Spleen (tissue), 7 donors: ENCODE measurements at regions not wholly inside any gene's neighbourhood (a gene's known extent, or its start where the extent isn't known, plus 50 kb on each side); places are given as distances from the start of the nearest gene placed in this dataset.

ENCODE experiments used
- POLR2A ChIP-seq, 3 donors: fragments of 450-650 bp; IDR thresholded peaks; one replicate each; pipeline ENCODE4 v1.5.1; 2017; ENCODE audit warnings: antibody characterized with exemption in 3 of 3, mild to moderate bottlenecking in 1 of 3
- POLR2AphosphoS5 ChIP-seq, 3 donors: sonication (generic); formaldehyde crosslinking; IDR thresholded peaks; one replicate each; pipeline ENCODE4 v1.5.1; 2017; ENCODE audit warnings: antibody characterized with exemption in 3 of 3
- TF ChIP-seq, protein P1 (sequence below), 11 experiments: fragments of 200-600 bp in 7 of 11; fragments of 450-650 bp in 4 of 11; sonication (generic) in 4 of 11; IDR thresholded peaks in 8 of 11; conservative IDR thresholded peaks in 3 of 11; 1 replicate in 7 of 11; 2 replicates in 4 of 11; pipeline versions ENCODE4 v1.4.0 to v1.8.0; 2016 to 2021; ENCODE audit warnings: antibody characterized with exemption in 11 of 11, inconsistent platforms in 4 of 11, mild to moderate bottlenecking in 1 of 11
- donor health status: DM: no; HTN: no; CAD: no; lungs with moderate emphysema.
- donor health status: DM: no; HTN: no; CAD: no.
- donor health status: DM: no; HTN: no; CAD: no.

DNA sequence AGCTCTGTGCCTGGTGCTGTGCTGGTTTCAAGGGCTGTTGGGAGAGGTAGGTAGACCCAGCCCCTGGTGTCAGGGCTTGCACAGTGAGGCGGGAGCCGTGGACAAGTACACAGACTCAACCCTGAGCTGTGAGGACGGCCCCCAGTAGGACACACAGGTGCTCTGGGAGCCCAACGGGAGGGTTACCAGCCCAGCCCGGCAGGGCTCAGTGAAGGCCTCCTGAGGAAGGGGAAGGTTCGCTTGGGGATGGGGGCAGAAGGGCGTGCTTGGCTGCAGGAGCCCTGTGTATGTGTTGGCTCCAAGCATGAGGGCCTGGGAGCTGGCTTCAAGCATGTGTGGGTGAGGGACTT, 58.9 kb downstream of the SLC25A47 start:
- TF ChIP-seq POLR2A (IDR thresholded peaks at IDR 0.05) (no peak), POLR2AphosphoS5 (IDR thresholded peaks at IDR 0.05) (no peak)
- TF ChIP-seq, protein P1, sequence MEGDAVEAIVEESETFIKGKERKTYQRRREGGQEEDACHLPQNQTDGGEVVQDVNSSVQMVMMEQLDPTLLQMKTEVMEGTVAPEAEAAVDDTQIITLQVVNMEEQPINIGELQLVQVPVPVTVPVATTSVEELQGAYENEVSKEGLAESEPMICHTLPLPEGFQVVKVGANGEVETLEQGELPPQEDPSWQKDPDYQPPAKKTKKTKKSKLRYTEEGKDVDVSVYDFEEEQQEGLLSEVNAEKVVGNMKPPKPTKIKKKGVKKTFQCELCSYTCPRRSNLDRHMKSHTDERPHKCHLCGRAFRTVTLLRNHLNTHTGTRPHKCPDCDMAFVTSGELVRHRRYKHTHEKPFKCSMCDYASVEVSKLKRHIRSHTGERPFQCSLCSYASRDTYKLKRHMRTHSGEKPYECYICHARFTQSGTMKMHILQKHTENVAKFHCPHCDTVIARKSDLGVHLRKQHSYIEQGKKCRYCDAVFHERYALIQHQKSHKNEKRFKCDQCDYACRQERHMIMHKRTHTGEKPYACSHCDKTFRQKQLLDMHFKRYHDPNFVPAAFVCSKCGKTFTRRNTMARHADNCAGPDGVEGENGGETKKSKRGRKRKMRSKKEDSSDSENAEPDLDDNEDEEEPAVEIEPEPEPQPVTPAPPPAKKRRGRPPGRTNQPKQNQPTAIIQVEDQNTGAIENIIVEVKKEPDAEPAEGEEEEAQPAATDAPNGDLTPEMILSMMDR (IDR thresholded peaks at IDR 0.05 in 8 of 11, conservative IDR thresholded peaks at IDR 0.05 in 3 of 11): no peak
